WERI-Rb-1 (cell line): ENCODE measurements at regions not wholly inside any gene's neighbourhood (a gene's known extent, or its start where the extent isn't known, plus 50 kb on each side); places are given as distances from the start of the nearest gene placed in this dataset.

Experiments
- DNase-seq: peaks from one replicate; pipeline ENCODE4 v3.0.0-alpha.2; 2020
- H3K27ac ChIP-seq: fragments of 250-450 bp; sonication (Bioruptor Pico); 2 replicates; pipeline ENCODE4 v1.5.1; 2020; ENCODE audit warnings: mild to moderate bottlenecking, moderate library complexity
- H3K27me3 ChIP-seq: fragments of 250-450 bp; sonication (Bioruptor Pico); 2 replicates; pipeline ENCODE4 v1.5.1; 2021; ENCODE audit warnings: mild to moderate bottlenecking, low read depth, moderate library complexity; ENCODE audit not compliant: insufficient read depth, severe bottlenecking
- H3K36me3 ChIP-seq: fragments of 250-450 bp; sonication (Bioruptor Pico); 2 replicates; pipeline ENCODE4 v1.5.1; 2020; ENCODE audit warnings: mild to moderate bottlenecking, moderate library complexity
- H3K4me3 ChIP-seq: 2 replicates; pipeline ENCODE4 v1.5.1; 2011; ENCODE audit warnings: low read depth, mild to moderate bottlenecking, control low read depth, low read length
- H3K9me3 ChIP-seq: fragments of 250-450 bp; sonication (Bioruptor Pico); 2 replicates; pipeline ENCODE4 v1.5.1; 2021; ENCODE audit warnings: mild to moderate bottlenecking, moderate library complexity; ENCODE audit not compliant: severe bottlenecking
- TF ChIP-seq, protein P1 (sequence below): IDR thresholded peaks from 2 replicates; pipeline ENCODE4 v1.5.1; 2011; ENCODE audit warnings: low read depth, mild to moderate bottlenecking, control low read depth, inconsistent platforms, low read length

DNA sequence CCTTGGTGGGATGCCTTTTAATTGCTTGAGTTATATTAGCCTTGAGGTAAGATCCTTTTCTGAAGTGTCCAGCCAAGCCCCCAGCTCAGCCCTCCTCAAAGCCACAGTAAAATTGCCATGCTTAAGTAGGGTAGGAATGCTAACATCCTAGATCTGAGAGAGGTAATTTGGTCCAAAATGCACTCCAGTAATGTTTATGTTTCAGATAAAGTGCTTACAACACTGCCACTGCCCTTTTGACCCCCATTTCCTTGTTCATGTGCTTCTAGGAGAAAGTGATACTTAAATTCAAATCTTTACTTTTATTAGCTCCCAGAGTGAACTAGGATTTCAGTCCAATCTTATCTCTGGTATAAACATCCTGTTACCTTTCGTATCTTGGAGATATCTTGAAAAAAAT, 318.0 kb downstream of the BMP2 start:
- no peak for DNase-seq
- TF ChIP-seq, protein P1, sequence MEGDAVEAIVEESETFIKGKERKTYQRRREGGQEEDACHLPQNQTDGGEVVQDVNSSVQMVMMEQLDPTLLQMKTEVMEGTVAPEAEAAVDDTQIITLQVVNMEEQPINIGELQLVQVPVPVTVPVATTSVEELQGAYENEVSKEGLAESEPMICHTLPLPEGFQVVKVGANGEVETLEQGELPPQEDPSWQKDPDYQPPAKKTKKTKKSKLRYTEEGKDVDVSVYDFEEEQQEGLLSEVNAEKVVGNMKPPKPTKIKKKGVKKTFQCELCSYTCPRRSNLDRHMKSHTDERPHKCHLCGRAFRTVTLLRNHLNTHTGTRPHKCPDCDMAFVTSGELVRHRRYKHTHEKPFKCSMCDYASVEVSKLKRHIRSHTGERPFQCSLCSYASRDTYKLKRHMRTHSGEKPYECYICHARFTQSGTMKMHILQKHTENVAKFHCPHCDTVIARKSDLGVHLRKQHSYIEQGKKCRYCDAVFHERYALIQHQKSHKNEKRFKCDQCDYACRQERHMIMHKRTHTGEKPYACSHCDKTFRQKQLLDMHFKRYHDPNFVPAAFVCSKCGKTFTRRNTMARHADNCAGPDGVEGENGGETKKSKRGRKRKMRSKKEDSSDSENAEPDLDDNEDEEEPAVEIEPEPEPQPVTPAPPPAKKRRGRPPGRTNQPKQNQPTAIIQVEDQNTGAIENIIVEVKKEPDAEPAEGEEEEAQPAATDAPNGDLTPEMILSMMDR: no peak
- no peaks in the 10 kb centered on the region for H3K9me3 ChIP-seq
- no peak overlapping the region for H3K4me3 ChIP-seq
- H3K27me3 ChIP-seq: peaks cover 6% of the 10 kb centered on the region
- H3K27ac ChIP-seq: no peak overlapping the region
- H3K36me3 ChIP-seq: no peaks in the 10 kb centered on the region

DNA sequence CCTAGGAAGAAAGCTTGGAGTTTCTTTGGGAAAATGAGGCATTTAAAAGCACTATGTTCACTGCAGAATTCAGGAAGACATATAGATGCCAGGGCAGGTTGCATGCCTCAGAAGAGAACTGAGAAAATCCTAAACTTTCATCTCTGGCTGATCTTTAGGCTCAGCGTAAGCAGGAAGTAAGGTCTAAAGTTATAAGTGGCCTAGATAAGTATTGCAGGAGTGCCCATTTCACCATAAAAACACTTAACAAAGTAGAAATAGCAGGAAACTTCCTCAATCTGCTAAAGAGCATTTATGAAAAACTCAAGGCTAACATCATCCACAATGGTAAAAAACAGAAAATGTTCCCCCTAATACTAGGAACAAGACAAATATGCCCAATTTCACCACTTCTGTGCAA, 320.3 kb downstream of the BMP2 start:
- Histone ChIP-seq H3K36me3 (no peaks in the 10 kb centered on the region), H3K4me3 (no peak overlapping the region), H3K27me3 (peaks cover 10% of the 10 kb centered on the region), H3K9me3 (no peaks in the 10 kb centered on the region), H3K27ac (no peak overlapping the region)
- TF ChIP-seq, protein P1: no peak
- no peak for DNase-seq

DNA sequence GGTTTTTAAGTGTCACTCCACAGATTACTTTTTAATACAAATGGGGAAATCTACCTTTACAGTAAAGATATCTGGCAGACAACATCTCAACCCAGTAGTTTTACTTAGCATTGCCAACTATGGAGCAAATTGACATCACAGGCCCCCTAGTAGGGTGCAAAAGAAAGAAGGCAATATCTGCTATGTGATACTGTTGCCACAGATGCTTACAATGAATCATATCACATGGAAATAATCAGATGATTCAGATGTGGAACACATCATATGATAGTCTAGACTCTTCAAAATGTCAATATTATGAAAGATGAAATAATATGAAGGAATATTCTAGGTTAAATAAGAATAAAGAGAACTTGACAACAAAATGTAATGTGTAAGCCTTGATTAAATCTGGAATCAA, 322.5 kb downstream of the BMP2 start:
- Histone ChIP-seq H3K9me3 (no peaks in the 10 kb centered on the region), H3K27me3 (peaks cover 4% of the 10 kb centered on the region), H3K36me3 (no peaks in the 10 kb centered on the region), H3K27ac (no peak overlapping the region), H3K4me3 (no peak overlapping the region)
- TF ChIP-seq, protein P1: no peak
- DNase-seq: no peak

DNA sequence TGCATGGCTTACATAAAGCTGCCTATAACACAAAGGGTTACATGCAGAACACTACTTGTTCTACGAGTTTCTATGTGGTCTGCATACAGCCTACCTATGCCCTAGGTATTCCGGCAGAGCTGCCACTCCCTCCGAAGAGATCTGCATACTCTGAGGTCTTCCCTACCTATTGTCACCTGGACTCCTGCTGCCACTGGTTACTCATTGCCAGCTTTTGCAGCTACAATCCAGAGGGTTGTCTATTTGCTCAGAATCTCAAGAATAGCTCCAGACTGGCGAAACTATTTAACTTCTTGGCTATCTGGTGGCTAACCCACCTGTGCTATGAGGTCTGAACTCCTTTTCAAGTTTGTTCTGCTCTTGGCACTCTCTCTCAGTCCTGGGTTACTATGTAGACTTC, 323.3 kb downstream of the BMP2 start:
- DNase-seq: no peak
- TF ChIP-seq, protein P1: no peak
- no peak overlapping the region for H3K27ac ChIP-seq

DNA sequence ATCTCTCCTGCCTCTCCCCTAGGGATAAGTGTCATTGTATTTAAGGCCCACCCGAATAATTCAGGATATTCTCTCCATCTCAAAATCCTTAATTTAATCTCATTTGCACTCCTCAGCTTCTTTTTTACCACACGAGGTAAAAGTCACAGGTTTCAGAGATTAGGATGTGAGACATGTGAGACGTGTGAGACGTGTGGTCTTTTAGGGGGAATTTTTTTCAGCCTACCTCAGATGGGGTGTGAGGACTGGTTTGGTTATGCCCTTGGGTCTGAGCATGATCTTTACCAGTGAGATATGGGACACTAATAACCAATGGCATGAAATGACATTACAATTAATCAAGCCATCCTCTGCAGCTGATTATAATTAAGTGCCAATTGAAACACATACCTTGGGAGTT, 324.2 kb downstream of the BMP2 start:
- no peak for DNase-seq
- no peak overlapping the region for H3K27ac ChIP-seq
- H3K36me3 ChIP-seq: no peaks in the 10 kb centered on the region
- H3K4me3 ChIP-seq: no peak overlapping the region
- H3K27me3 ChIP-seq: peaks cover 4% of the 10 kb centered on the region
- no peaks in the 10 kb centered on the region for H3K9me3 ChIP-seq
- TF ChIP-seq, protein P1: no peak

More for the DNA sequence above, 323.3 kb downstream of the BMP2 start:
- Histone ChIP-seq H3K4me3 (no peak overlapping the region), H3K27me3 (peaks cover 4% of the 10 kb centered on the region), H3K9me3 (no peaks in the 10 kb centered on the region), H3K36me3 (no peaks in the 10 kb centered on the region)

DNA sequence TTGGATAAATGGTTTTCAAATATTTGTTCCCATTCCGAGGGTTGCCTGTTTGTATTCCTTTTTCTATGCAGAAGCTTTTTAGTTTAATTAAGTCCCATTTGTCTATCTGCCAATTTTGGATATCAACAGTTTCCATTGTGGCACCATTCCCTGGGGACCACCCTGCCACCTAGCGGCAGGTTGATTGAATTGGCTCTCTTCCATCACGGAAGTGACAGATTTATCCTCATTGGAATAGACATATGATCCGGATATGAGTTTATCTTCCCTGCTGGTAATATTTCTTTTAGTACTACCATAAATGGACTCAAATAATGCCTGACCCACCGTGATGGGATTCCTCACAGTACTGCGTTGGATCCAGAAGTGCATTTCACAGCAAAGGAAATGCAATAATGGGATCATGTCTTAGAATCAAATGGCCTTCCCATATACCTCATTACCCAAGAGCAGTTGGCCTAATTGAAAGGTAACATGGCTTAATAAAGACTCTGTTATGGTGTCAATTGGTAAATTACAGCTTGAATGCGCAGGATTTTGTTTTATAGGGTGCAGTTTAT, 327.0 kb downstream of the BMP2 start:
- Histone ChIP-seq H3K9me3 (peaks cover 5% of the 10 kb centered on the region), H3K4me3 (no peak overlapping the region), H3K36me3 (no peaks in the 10 kb centered on the region), H3K27me3 (peaks cover 4% of the 10 kb centered on the region), H3K27ac (no peak overlapping the region)
- peak; percentile 32 for DNase-seq
- TF ChIP-seq, protein P1: peak; percentile 72
